ENCODE measurements at regions not wholly inside any gene's neighbourhood (a gene's known extent, or its start where the extent isn't known, plus 50 kb on each side); places are given as distances from the start of the nearest gene placed in this dataset.

DNA sequence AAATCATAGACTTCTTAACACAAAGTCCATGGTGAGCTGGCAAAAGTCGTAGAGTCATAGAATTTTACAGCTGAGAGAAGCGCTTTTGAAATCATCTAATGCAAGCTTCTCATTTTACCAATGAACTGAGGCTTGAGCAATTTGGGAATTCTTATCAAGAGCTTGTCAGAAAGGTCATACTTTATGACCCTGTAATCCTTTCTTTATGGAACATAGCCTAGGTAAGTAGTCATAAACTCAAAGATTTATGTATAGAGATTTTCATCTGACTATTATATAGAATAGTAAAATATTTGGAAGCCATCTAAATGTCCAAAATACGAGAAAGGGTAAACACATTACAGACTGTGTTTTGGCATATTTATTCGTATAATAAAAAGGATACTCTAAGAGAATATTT lies 563.5 kb downstream of the PCDH7 start:
- Histone ChIP-seq H3K27ac (ENCODE audit: insufficient read length, low read depth, low read length) (no peak overlapping the region), H4K91ac (ENCODE audit: insufficient read length, low read depth, low read length) (no peak overlapping the region), H2AFZ (ENCODE audit: low read length) (no peak overlapping the region), H4K8ac (replicated peaks; ENCODE audit: insufficient read length, low read depth, low read length) (no peak overlapping the region), H3K14ac (ENCODE audit: insufficient read depth, low read length) (no peak overlapping the region), H4K20me1 (ENCODE audit: control insufficient read depth, insufficient read depth, insufficient read length) (no peaks in the 10 kb centered on the region), H2BK5ac (ENCODE audit: insufficient read length, low read length) (no peak overlapping the region), H3K4me1 (ENCODE audit: insufficient read depth, low read length) (no peaks in the 10 kb centered on the region), H2BK15ac (ENCODE audit: low read depth, low read length) (no peak overlapping the region), H3K4me2 (ENCODE audit: insufficient read depth, insufficient read length, low read length) (no peak overlapping the region), H3K23ac (ENCODE audit: insufficient read length, low read depth, low read length) (no peak overlapping the region), H3K4ac (ENCODE audit: low read depth, low read length) (no peak overlapping the region), H3K18ac (ENCODE audit: insufficient read length, low read depth, low read length) (no peak overlapping the region), H3K9ac (ENCODE audit: extremely low read depth, insufficient read length, low read length) (no peak overlapping the region), H3K27me3 (ENCODE audit: insufficient read depth, low read length) (no peaks in the 10 kb centered on the region), H3K23me2 (ENCODE audit: insufficient read length, low read depth, low read length, poor library complexity, severe bottlenecking) (no peaks in the 10 kb centered on the region), H2AK5ac (ENCODE audit: insufficient read length, low read length) (no peak overlapping the region), H3T11ph (ENCODE audit: low read length) (no peak overlapping the region), H2BK120ac (ENCODE audit: low read depth, low read length, poor library complexity, severe bottlenecking) (no peak overlapping the region), H2BK12ac (ENCODE audit: insufficient read length, low read depth, low read length) (no peak overlapping the region), H3K79me1 (ENCODE audit: insufficient read depth, low read depth, low read length, poor library complexity, severe bottlenecking) (no peaks in the 10 kb centered on the region), H3K9me3 (ENCODE audit: control insufficient read depth, low read depth, low read length) (no peaks in the 10 kb centered on the region), H2BK20ac (ENCODE audit: low read depth, low read length, poor library complexity, severe bottlenecking) (no peak overlapping the region), H4K5ac (ENCODE audit: insufficient read length, low read depth, low read length) (no peak overlapping the region), H3K79me2 (ENCODE audit: insufficient read depth, low read length) (no peaks in the 10 kb centered on the region), H3K56ac (ENCODE audit: insufficient read length, low read depth, low read length) (no peak overlapping the region)
- no peak overlapping the region for H3K4me3 Mint-ChIP-seq
- no peak overlapping the region for H3K27ac Mint-ChIP-seq
- H3K4me1 Mint-ChIP-seq, result no peaks in the 10 kb centered on the region
- H3K36me3 Mint-ChIP-seq (ENCODE audit: insufficient read depth in 1 of 3, low read depth in 3 of 3), result no peaks in the 10 kb centered on the region; a peak in 1 of 7 replicates
- no CpG with 5 or more reads among the region's 4 CpGs for WGBS (ENCODE audit: extremely low coverage, insufficient read length, low lambda C conversion rate)
- no peak for DNase-seq
- H3K9me3 Mint-ChIP-seq, result peaks cover 0 to 2% of the 10 kb centered on the region in 2 experiments; a peak in 1 of 5 replicates
- TF ChIP-seq, protein P1, sequence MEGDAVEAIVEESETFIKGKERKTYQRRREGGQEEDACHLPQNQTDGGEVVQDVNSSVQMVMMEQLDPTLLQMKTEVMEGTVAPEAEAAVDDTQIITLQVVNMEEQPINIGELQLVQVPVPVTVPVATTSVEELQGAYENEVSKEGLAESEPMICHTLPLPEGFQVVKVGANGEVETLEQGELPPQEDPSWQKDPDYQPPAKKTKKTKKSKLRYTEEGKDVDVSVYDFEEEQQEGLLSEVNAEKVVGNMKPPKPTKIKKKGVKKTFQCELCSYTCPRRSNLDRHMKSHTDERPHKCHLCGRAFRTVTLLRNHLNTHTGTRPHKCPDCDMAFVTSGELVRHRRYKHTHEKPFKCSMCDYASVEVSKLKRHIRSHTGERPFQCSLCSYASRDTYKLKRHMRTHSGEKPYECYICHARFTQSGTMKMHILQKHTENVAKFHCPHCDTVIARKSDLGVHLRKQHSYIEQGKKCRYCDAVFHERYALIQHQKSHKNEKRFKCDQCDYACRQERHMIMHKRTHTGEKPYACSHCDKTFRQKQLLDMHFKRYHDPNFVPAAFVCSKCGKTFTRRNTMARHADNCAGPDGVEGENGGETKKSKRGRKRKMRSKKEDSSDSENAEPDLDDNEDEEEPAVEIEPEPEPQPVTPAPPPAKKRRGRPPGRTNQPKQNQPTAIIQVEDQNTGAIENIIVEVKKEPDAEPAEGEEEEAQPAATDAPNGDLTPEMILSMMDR (conservative IDR thresholded peaks at IDR 0.05), result no peak
- no peaks in the 10 kb centered on the region for H3K27me3 Mint-ChIP-seq (ENCODE audit: low read depth)

Data from H9 (cell line).